ENCODE measurements at regions not wholly inside any gene's neighbourhood (a gene's known extent, or its start where the extent isn't known, plus 50 kb on each side); places are given as distances from the start of the nearest gene placed in this dataset.
A peak's percentile ranks its signal among the peaks of the same experiment; 100 is the strongest.
"Not testable (repeated sequence)": the region's sequence is repeated elsewhere in the genome, so short reads cannot be mapped to it uniquely, and the experiment has no call there.

DNA sequence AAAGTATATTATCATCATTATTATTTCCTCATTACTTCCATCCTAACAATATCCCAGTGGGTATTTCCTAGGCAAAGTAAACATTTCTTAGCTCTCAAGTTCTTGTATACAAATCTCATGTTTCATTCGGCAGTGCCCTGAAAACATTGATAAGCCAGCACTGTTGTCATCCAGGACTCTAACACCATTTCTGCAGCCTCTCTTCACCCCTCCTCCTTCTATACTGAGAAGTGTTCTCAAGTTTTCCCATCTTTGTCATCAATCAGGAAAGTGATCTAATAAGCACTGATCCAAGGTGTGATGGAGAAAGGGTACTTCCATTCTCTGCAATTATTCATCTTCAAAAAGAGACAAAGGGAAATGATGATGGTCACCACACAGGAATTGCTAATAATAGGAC, 168.4 kb upstream of the CCDC54 start:
- DNase-seq: no peak

DNA sequence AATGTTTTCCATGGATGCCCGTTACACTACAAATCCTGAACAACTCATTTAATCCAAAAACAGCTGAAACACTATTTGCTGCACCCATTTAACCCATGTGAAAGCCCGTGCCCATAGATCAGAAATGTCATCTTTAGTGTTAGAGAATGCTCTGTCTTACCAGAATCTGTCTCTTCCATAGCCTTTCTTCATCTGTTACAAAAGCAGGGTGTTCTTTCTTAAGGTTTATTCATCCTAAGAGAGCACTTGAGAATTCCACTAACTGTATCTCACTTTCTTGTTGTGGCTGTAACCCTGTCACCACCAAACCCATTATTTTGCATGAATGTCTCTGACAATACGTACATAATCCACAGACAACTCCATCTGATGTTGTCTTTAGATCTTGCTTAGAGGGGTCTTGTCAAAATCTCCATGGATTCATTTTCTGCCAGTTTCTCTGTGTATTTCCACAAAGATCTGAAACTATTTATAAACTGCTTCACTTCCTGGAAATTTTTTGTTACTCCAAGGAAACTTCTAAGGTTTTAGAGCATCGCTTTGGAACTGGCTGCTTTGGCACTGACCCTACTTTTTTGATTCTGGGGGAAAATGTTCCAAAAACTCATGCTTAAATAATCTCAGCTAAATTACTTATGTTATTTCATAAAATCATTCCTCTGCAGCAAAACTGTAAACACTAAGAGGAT, 167.8 kb upstream of the CCDC54 start:
- DNase-seq: no peak

DNA sequence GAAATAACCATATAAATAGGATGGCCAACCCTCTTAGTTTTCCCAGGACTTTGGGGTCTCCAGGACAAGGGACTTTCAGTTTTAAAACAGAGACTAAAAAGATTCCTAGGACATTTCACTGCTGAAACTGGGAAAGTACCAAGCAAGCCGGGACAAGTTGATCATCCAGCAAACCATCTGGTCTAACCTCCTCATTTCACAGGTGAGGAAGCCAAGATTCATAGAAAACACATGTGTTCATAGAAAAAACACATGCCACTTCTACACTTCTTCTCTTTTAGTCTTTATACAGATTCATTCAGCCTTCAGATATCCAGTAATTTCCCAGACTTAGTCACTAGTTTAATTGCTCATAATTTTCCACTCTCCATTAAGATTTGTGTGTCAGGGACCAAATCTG, 165.6 kb upstream of the CCDC54 start:
- DNase-seq: no peak

DNA sequence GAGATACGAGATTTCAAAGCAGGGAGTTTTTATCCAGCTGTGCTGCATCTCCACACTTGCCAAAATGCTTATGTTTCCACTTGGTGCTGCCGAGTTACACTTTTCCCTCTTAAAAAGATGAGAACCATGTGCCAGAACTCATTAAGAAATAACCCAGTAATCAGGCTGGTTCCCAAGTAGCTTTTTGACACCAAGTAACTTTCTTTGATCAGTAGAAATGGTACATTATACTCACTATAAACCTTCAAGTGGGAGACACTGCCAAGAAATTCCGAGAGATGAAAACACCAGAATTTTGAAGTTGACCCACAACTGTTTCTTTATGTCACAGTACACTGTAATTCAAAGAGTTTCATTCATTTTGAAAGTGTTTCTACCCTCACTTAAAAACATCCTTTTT, 164.6 kb upstream of the CCDC54 start:
- no peak for DNase-seq

DNA sequence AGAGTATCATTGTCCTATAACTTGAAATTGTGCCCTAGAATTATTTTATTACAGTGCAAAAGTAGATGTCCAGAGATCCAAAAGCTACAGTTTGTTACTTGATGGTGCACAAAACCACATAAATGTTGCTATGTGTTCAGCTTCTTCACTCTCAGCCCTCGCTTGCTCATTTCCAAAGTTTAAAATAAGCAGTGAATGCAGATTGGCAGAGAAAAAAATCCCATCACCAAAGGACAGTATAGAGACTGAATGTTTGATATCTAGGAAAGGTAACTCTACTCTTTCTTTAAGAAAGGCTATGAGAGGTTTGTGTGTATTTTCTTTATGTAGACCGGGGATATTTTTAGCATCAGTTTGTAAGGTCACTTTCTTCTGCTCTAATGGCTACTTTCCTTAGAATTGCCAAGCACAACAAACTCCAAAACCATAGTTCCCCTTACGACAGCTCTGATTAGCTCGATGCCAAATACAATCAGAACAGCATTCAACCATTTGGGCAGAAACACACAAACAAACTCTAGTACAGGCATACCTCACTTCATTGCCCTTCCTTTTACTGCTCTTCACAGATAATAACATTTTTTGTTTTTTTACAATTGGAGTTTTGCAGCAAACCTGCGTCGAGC, 164.1 kb upstream of the CCDC54 start:
- DNase-seq: no peak

DNA sequence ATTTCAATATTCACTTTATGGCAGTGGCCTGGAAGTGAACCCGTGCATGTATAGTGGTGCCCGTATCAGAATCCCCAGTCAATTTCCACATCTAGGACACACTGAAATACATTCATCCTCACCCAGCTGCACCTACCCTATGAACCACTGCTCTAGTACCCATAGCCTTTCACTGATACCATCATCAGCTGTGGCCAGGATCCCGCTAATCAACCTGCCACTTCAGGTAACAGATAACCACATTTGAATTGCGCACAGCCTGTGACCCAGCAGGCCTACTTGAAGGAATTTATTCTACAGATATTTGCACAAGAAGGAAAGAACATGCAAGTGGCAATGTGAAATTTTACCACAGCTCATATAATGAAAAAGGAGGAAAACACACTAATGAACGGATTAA, 161.0 kb upstream of the CCDC54 start:
- DNase-seq: no peak

DNA sequence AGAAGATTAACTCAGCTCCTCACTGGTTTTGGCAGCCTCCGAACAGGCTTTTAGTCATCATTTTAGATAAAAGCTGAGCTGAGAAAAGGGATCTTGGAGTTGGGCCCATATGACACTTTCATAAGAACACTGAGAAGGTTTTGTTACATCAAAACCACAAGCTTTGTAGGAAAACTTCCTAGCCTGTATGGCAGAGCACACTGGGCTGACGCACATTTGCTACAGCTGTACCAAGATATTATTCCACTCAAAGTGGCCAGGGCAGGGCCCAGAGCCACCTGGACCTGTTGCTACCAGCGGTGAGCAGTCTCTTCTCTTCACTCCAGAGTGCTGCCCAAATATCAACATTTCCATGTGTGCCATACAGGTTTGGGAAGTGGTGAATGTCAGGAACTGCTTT, 160.5 kb upstream of the CCDC54 start:
- no peak for DNase-seq

DNA sequence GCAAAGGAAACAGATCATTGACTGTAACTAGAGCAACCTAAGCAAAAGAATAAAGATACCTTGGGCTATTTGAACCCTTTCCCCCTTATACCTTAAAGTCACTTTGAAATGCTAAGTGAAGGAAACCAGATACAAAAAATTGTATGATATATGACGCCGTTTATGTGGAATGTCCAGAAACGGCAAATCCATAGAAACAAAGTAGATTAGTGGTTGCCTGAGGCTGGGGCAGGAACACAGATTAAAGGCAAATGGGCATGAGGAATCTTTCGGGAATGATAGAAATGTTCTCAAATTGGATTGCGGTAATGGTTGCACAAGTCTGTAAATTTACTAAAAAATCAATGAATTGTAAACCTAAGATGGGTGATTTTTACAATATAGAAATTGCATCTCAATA, 160.1 kb upstream of the CCDC54 start:
- no peak for DNase-seq

DNA sequence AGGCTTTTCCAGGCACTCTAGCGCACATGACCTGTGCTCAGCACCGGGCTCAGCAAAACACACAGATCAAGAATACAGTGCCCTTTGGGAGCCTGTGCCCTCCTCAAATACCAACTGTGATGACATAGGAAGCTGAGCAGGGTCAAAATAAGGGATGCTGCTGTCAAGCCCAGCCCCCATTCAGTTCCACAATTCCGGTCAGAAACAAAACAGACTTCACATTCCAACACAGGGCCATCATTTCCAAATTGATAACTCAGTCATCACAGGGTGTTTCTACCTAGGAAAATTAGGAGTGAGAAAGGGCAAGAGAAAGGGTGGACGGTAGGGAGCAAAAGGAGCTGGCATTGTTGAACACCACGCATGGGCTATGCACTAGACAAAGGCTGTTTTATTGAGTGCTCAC, 158.4 kb upstream of the CCDC54 start:
- DNase-seq: no peak

DNA sequence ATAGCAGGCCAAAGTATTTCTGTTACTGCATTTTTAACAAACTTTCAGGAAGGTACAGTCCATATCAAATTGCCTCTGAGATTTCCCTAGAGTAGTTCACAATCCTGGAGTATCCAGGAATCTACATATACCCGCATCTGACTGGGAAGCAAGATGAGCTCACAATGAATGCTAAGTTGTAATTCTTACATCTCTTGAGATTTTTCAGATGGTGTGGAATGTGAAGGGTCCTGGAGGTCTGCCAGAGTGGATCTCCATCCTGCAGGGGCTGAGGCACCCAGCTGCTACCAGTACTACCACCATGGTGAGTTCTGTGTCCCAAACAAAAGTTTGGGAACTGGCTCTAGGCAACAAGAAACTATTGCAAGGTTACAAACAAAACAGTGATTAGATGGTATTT, 156.7 kb upstream of the CCDC54 start:
- no peak for DNase-seq

DNA sequence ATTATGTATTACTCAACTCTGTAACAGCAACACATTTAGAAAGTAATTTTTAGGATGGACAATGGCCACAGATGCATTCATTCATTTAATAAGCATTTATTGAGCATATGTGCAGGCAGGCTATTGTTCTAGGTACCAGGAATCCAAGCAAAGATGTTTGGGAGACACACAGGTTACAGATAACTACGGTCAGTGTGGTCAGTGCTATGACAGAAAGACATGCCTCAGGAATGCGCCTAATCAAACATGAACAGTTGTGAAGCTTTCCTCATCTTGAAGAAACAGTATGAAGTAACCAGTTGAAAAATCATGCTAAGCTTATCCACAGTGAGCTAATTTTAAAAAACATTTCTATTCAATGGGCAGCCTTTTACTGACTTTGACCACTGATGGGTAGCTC, 155.4 kb upstream of the CCDC54 start:
- no peak for DNase-seq

DNA sequence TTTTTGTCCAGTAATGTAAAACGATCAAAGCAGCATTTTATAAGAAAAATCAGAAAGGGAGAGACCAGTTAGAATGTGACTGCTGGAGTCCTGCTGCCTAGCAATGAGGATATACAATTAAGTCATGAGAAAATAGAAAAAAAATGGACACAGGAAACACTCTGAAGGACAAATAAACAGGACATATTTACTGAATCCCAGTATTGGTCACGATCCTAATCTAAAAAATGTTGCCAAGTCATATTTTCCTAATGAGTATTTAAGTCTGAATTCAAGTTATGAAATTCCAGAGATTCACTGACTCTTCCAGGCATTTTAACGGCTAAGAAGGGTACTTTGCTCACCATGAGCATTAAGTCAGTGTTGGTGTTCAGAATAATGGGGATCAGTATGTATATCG, 154.3 kb upstream of the CCDC54 start:
- DNase-seq: no peak

DNA sequence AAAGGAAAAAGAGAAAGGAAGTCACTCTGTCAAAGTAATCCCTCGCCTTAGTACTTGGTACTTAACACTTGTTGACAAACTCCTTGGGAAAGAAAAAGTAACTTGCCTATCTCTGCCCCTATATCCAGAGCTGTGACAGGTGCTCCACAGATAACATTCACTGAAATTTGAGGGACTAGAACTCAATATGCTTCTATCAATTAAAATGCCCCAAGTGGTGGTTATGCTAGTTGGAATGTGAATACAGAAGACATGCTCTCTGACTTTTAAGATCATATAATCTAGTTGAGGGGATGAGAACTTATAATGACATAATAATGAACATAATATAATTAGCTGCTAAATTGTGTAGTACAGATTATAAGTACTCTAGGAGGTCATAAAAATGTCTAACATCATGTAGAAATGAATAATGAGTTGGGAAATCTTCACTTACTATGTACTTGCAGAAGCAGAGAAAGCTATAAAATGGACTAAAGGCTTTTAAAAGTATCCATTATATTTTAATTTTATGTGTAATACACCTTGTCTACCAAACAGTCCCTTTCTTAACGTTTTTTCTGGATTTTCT, 153.1 kb upstream of the CCDC54 start:
- no peak for DNase-seq

DNA sequence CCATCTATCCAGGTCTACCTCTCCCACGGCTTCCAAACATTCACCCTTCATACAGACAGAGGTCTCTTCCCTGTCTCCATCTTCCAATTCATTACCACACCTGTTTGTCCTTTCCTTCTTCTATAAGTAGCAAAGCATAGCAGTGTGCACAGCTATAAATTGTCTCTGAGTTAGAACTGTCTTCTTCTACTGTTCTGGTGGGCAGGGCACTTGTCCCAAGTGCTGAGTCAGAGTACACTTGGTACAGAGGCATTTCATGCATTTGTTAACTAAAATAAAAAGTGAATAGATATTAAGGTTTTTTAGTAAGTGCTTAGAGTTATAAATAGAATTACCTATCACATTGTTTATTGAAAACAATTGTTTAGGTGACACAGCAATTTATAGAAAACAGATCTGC, 150.1 kb upstream of the CCDC54 start:
- no peak for DNase-seq

DNA sequence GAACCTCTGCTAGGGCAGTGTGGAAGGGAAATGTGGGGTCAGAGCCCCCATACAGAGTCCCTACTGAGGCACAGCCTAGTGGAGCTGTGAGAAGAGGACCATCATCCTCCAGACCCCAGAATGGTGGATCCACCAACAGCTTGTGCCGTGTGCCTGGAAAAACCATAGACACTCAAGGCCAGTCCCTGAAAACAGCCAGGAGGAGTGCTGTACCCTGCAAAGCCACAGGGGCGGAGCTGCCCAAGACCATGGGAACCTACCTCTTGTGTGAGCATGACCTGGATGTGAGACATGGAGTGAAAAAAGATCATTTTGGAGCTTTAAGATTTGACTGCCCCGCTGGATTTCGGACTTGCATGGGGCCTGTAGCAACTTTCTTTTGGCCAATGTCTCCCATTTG, 143.4 kb upstream of the CCDC54 start:
- DNase-seq: not testable (repeated sequence)

DNA sequence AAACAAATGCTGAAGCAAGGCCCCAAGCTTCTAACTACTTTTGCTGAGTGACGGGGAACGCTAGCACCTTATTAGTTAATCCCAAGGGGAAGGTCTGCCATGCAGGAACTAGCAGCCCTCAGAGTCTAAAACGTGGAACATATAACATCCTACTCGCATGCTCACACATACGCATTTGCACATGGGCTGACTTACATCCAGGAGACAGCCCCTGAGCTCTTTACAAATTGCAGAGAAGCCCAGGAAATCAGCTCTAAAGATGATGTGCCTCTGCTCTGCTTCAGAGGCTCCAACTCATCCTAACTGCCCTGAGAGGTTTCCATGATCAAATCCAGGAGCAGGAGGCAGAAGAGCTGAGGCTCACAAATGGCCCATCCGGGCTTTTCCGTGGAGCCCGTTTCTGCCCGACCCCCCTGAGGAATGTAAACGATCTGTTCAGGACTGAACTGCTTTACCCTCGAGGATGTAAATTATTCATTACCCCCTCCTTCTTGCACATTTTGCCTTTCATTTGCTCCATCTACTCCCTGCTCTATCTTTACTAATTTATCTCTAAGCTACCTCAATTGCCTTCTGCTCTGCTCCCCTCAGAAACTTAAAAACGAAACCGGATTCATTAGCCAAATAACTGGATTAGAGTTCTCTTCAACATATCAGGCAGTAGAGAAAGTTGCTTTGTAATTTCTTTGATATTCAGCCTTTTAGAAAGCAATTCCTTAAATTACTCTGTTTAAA, 141.9 kb upstream of the CCDC54 start:
- DNase-seq: no peak

DNA sequence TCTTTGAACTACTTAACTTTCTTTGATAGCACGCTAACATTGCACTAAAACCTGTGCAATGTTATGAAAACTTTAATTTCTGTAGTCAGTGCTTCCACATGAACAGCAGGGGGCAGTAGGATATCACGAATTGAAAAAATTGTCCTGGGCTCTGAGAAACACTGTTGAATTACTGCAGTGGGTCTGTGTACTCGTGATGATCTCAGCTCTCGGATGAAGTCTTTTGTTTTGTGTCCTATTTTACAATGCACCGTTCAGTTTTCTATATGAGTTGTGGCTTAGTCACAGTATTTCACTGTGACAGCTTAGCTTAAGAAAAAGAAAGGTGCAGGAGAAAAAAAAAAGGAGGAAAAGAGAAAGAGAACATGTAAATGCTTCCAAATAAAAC, 141.3 kb upstream of the CCDC54 start:
- no peak for DNase-seq

DNA sequence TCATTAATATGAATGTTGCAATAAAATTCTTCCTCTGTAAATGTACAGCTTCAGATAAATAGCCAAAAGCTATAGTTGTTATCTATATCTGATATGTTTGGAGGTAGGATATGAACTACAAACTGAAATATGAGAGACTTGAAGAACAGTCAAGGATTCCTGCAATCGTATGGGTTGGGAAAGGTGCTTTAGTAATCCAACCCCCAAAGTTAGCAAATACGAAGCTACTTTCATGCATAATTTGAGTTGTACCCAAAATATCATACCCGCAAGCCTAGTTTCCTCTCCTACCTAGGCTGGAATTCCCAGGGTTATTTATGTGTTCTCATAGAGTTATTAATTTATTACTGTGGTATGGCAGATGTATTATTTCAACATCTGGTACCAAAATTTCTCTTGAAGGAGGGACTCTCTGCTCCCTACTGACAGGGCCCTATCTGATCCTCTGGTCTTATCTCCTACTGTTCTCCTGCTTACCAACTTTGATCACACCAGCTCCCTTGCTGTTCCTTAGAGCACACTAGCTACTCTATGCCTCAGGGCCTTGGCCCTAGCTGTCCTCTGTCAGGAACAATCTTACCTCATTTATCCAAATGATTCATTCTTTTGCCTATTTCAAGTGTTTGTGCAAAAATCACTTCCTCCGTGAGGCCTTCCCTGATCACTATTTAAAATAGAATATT, 140.4 kb upstream of the CCDC54 start:
- no peak for DNase-seq

DNA sequence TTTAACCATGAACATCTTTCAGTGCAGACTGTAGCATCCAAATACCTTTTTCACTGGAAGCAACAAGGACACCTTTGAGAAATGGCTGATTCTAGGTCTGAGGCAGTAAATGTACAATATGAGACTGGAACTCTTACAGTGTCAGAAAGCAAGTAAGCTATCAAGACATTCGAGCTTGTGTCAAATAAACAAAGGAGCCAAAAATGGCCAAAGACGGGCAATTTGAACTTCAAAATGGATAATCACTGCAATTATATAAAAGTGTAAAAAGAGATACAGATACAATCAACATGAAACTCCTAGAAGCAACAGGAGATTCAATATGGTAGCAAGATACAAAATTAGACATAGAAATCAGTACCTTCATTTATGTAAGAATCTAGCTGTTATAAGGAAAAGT, 138.5 kb upstream of the CCDC54 start:
- no peak for DNase-seq

DNA sequence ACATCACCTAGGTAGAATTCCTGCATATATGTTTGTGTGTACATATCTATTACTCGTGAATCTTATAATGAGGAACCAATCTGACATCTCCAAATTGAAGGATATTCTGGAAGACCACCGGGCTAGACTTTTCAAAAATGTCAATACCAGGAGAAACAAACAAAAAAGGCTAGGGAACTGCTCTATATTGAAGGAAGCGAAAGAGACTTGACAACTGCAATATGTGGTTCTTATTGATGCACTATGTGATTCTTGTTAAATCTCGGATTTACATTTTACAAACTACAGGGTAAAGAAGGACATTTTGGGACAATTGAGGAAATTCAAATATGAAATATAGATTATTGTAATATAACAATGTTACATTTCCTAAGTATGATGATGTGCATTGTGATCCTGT, 137.5 kb upstream of the CCDC54 start:
- no peak for DNase-seq

DNA sequence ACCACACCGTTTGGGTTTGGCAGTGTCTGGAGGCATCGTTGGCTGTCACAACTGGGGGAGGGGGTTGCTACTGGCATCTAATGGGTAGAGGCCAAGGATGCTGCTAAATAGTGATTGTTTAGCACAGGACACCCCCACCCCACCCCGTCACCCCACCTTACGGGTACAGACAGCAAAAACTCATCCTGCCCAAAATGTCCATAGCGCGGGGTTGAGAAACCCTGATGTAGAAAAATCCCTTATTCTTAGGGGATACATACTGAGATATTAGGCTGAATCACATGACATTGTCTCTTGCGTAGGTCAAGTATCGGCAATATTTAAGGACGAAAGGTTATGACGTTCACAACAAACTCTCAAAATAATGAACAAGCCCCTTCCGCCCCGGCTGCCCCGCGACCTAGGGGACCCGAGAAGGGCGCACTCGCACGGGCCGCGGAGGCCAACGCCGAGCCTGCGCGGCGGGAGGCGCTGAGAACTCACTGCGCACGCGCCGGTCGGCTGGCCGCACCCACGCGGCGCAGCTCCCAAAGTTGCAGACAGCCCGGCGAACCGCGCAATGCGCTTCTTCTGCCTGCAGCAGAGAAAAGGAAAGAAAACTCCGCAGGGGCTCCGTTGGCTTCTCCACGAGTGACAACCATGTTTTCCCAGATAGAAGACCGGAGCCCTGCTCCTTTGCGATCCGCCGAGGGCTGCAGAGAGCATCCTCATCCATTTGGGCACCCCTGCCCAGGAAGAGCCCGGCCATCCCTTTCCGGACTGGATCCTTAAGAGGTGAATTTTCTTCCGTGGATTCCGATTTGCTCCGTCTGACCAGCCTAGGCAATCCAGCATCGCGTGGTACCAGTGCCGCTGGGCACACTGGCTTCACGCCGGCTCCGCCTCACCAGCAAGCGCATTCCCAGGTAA, 136.8 kb upstream of the CCDC54 start:
- peak; percentile 73 for DNase-seq

DNA sequence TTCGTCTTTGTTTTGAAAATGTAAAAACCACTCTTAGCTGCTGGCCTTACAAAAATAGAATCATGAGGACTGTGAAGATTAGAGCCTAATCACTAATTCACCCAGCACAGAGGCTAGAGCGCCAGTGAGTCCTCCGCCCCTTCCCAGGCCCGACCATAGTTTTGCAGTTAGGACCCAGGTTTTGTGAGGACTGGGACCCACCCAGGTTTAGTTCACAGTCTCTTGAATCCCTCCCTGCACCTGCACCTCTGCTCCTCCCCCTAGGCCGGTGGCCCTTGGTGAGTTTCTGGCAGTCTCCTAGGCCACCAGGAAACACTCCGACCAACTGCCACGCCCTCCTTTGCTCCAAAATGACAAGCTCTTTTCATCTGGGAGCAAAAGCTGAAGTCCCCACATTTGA, 136.0 kb upstream of the CCDC54 start:
- DNase-seq: no peak
